Osteocyte (in vitro differentiated cells): ENCODE measurements at regions not wholly inside any gene's neighbourhood (a gene's known extent, or its start where the extent isn't known, plus 50 kb on each side); places are given as distances from the start of the nearest gene placed in this dataset.
"Not testable (repeated sequence)": the region's sequence is repeated elsewhere in the genome, so short reads cannot be mapped to it uniquely, and the experiment has no call there.

Experiments used
- DNase-seq: peaks from one replicate; pipeline ENCODE4 v3.0.0; 2021; ENCODE audit warnings: mixed read lengths; ENCODE audit not compliant: unreplicated experiment; ENCODE audit errors: extremely low spot score
- H3K27ac Mint-ChIP-seq: one replicate; pipeline ENCODE4 v1.8.0; 2021; ENCODE audit warnings: mild to moderate bottlenecking, mixed read lengths; ENCODE audit not compliant: unreplicated experiment
- H3K27me3 Mint-ChIP-seq: one replicate; pipeline ENCODE4 v1.8.0; 2021; ENCODE audit warnings: mixed read lengths; ENCODE audit not compliant: unreplicated experiment
- H3K36me3 Mint-ChIP-seq: one replicate; pipeline ENCODE4 v1.8.0; 2021; ENCODE audit warnings: mixed read lengths; ENCODE audit not compliant: unreplicated experiment
- H3K4me1 Mint-ChIP-seq: one replicate; pipeline ENCODE4 v1.8.0; 2021; ENCODE audit warnings: mixed read lengths; ENCODE audit not compliant: unreplicated experiment
- H3K4me3 Mint-ChIP-seq: one replicate; pipeline ENCODE4 v1.8.0; 2021; ENCODE audit warnings: mild to moderate bottlenecking, moderate library complexity, mixed read lengths; ENCODE audit not compliant: unreplicated experiment
- H3K9me3 Mint-ChIP-seq: one replicate; pipeline ENCODE4 v1.8.0; 2021; ENCODE audit warnings: mixed read lengths; ENCODE audit not compliant: unreplicated experiment
- CTCF ChIP-seq: fragments of 200-600 bp; sonication (generic); IDR thresholded peaks from 2 replicates; pipeline ENCODE4 v1.5.0; 2021; ENCODE audit warnings: antibody characterized with exemption, mild to moderate bottlenecking, moderate library complexity

GRCh38 chr6:37752718-37753117 is 55.0 kb upstream of the MDGA1 start:
- Mint-ChIP-seq H3K27me3 (peaks cover 20% of the 10 kb centered on the region), H3K4me3 (no peak overlapping the region), H3K36me3 (no peaks in the 10 kb centered on the region), H3K4me1 (no peaks in the 10 kb centered on the region), H3K27ac (no peak overlapping the region), H3K9me3 (no peaks in the 10 kb centered on the region)
- no peak for DNase-seq
- no peak for TF ChIP-seq CTCF

- H3K27ac Mint-ChIP-seq, DNase-seq, H3K36me3 Mint-ChIP-seq, H3K4me3 Mint-ChIP-seq, H3K9me3 Mint-ChIP-seq, H3K4me1 Mint-ChIP-seq: not testable (repeated sequence)
- H3K27me3 Mint-ChIP-seq = peaks cover 19% of the 10 kb centered on the region
Observed at GRCh38 chr6:37749367-37749766, 51.7 kb upstream of the MDGA1 start.

- Mint-ChIP-seq H3K4me1 (no peaks in the 10 kb centered on the region), H3K27me3 (peaks cover 24% of the 10 kb centered on the region), H3K27ac (no peak overlapping the region), H3K36me3 (no peaks in the 10 kb centered on the region), H3K9me3 (no peaks in the 10 kb centered on the region), H3K4me3 (no peak overlapping the region)
- no peak for DNase-seq
- TF ChIP-seq CTCF = no peak
Observed at GRCh38 chr6:37748118-37748517, 50.4 kb upstream of the MDGA1 start.
